GM12878 (cell line): ENCODE measurements at regions not wholly inside any gene's neighbourhood (a gene's known extent, or its start where the extent isn't known, plus 50 kb on each side); places are given as distances from the start of the nearest gene placed in this dataset.

Experiments
- ATAC-seq: fragments of 200-7000 bp; cut with Tn5 transposase; 3 replicates; pipeline ENCODE4 v1.9.1; 2020; ENCODE audit warnings: mild to moderate bottlenecking, moderate library complexity
- BruUV-seq: library from RNA; stranded (reverse); fragments of 400-500 nt; replicated peaks from 2 replicates; lab custom pipeline; 2021; lab: Mats Ljungman, UMichigan
- CTCF ChIA-PET: fragments of 300-600 bp; sonication (Branson Sonifier 250); formaldehyde crosslinking; extraction: SDS; loops from one replicate; lab custom pipeline; 2021; ENCODE audit warnings: inconsistent platforms; lab: Yijun Ruan, JAX
- POLR2A ChIA-PET: fragments of 350-600 bp; formaldehyde crosslinking; extraction: SDS; loops from one replicate; lab custom pipeline; 2021; ENCODE audit warnings: inconsistent platforms; lab: Charles Lee
- RAD21 ChIA-PET: fragments of 300-600 bp; sonication (Branson Sonifier 250); formaldehyde crosslinking; loops from one replicate; lab custom pipeline; 2023; ENCODE audit warnings: antibody characterized with exemption; ENCODE audit not compliant: unreplicated experiment; lab: Charles Lee
- SMC1A ChIA-PET: fragments of 300-600 bp; sonication (Branson Sonifier 250); formaldehyde crosslinking; loops from one replicate; lab custom pipeline; 2023; ENCODE audit not compliant: unreplicated experiment, uncharacterized antibody; lab: Charles Lee
- DNase-seq: peaks from one replicate; pipeline ENCODE4 v3.0.0-alpha.2; 2011; ENCODE audit warnings: low read depth, low spot score
- FAIRE-seq: peaks from 3 replicates; lab custom pipeline; 2011; peaks lifted over from hg19 to GRCh38; lab: Jason Lieb, UNC
- H2AFZ ChIP-seq: 2 replicates; pipeline ENCODE4 v1.6.0; 2011; ENCODE audit warnings: low read depth, low read length, control low read depth; ENCODE audit not compliant: control insufficient read depth
- H3K27ac ChIP-seq: 2 replicates; pipeline ENCODE4 v1.5.1; 2011; ENCODE audit warnings: control low read depth; ENCODE audit not compliant: control insufficient read depth, insufficient read depth
- H3K27me3 ChIP-seq, 2 experiments: replicated peaks in 1 of 2; 2 replicates each; pipeline versions ENCODE4 v1.6.0 to v1.6.1; 2011; ENCODE audit warnings: low read length in 1 of 2; ENCODE audit not compliant: control insufficient read depth in 2 of 2, insufficient read depth in 2 of 2
- H3K36me3 ChIP-seq, 2 experiments: 2 replicates each; pipeline ENCODE4 v1.5.1; 2011; ENCODE audit warnings: low read length in 1 of 2; ENCODE audit not compliant: control insufficient read depth in 2 of 2, insufficient read depth in 2 of 2
- H3K4me1 ChIP-seq: 2 replicates; pipeline ENCODE4 v1.6.1; 2011; ENCODE audit warnings: mild to moderate bottlenecking, low read length, moderate library complexity, mixed read lengths; ENCODE audit not compliant: control insufficient read depth, insufficient read depth
- H3K4me2 ChIP-seq: 2 replicates; pipeline ENCODE4 v1.6.0; 2011; ENCODE audit warnings: control low read depth; ENCODE audit not compliant: control insufficient read depth, insufficient read depth
- H3K4me3 ChIP-seq: fragments of 200-600 bp; sonication (generic); 2 replicates; pipeline ENCODE4 v1.5.1; 2016
- H3K79me2 ChIP-seq: 2 replicates; pipeline ENCODE4 v1.6.0; 2011; ENCODE audit warnings: low read length; ENCODE audit not compliant: control insufficient read depth, insufficient read depth
- H3K9ac ChIP-seq: 2 replicates; pipeline ENCODE4 v1.8.0; 2011; ENCODE audit warnings: low read length, control low read depth, mixed read lengths; ENCODE audit not compliant: control insufficient read depth, insufficient read depth
- H3K9me3 ChIP-seq: replicated peaks from 3 replicates; pipeline ENCODE4 v1.5.1; 2011; ENCODE audit warnings: mild to moderate bottlenecking, low read length; ENCODE audit not compliant: control insufficient read depth, insufficient read depth
- H4K20me1 ChIP-seq: 2 replicates; pipeline ENCODE4 v1.6.0; 2011; ENCODE audit not compliant: control insufficient read depth, insufficient read depth
- BCLAF1 ChIP-seq: fragments of 450-650 bp; IDR thresholded peaks from 2 replicates; pipeline ENCODE4 v1.6.1; 2017; ENCODE audit warnings: antibody characterized with exemption, mild to moderate bottlenecking, moderate library complexity
- CREM ChIP-seq: IDR thresholded peaks from 2 replicates; pipeline ENCODE4 v1.6.1; 2014; ENCODE audit warnings: antibody characterized with exemption, low read depth
- EGR1 ChIP-seq, 2 experiments: IDR thresholded peaks; 1 replicate in 1 of 2; 2 replicates in 1 of 2; pipeline ENCODE4 v1.6.1; 2011 to 2012; ENCODE audit warnings: low read depth in 2 of 2, low read length in 2 of 2, borderline replicate concordance in 1 of 2, mild to moderate bottlenecking in 1 of 2, moderate library complexity in 1 of 2
- ESRRA ChIP-seq: IDR thresholded peaks from 2 replicates; pipeline ENCODE4 v1.6.1; 2012; ENCODE audit warnings: mild to moderate bottlenecking, low read length, improper control_type of control experiment
- FOXM1 ChIP-seq: IDR thresholded peaks from 2 replicates; pipeline ENCODE4 v1.6.1; 2012; ENCODE audit warnings: low read depth, mild to moderate bottlenecking, inconsistent platforms, low read length, moderate library complexity
- HDGF ChIP-seq: fragments of 450-650 bp; IDR thresholded peaks from 2 replicates; pipeline ENCODE4 v1.6.1; 2016; ENCODE audit warnings: antibody characterized with exemption
- LARP7 ChIP-seq: fragments of 450-650 bp; IDR thresholded peaks from 2 replicates; pipeline ENCODE4 v1.6.1; 2017; ENCODE audit warnings: mild to moderate bottlenecking
- NBN ChIP-seq: fragments of 450-650 bp; IDR thresholded peaks from 2 replicates; pipeline ENCODE4 v1.6.1; 2016
- NKRF ChIP-seq: fragments of 450-650 bp; conservative IDR thresholded peaks from 2 replicates; pipeline ENCODE4 v1.6.1; 2017; ENCODE audit warnings: mild to moderate bottlenecking, moderate library complexity
- NRF1 ChIP-seq: conservative IDR thresholded peaks from 2 replicates; pipeline ENCODE4 v1.6.1; 2011; ENCODE audit warnings: mild to moderate bottlenecking, low read depth, low read length, improper control_type of control experiment
- RELB ChIP-seq: fragments of 450-650 bp; IDR thresholded peaks from 2 replicates; pipeline ENCODE4 v1.6.1; 2017; ENCODE audit warnings: low read depth, mild to moderate bottlenecking, moderate library complexity
- RFX5 ChIP-seq: IDR thresholded peaks from 2 replicates; pipeline ENCODE4 v1.6.1; 2011; ENCODE audit warnings: low read depth, low read length, improper control_type of control experiment
- RUNX3 ChIP-seq: IDR thresholded peaks from 2 replicates; pipeline ENCODE4 v1.6.1; 2012; ENCODE audit warnings: low read length, inconsistent platforms
- SUZ12 ChIP-seq: fragments of 200-600 bp; sonication (generic); IDR thresholded peaks from one replicate; pipeline ENCODE4 v1.6.1; 2018; ENCODE audit warnings: antibody characterized with exemption, mild to moderate bottlenecking; ENCODE audit not compliant: unreplicated experiment
- TCF7 ChIP-seq: IDR thresholded peaks from 2 replicates; pipeline ENCODE4 v1.6.1; 2014; ENCODE audit warnings: antibody characterized with exemption, borderline replicate concordance
- USF1 ChIP-seq: IDR thresholded peaks from 2 replicates; pipeline ENCODE4 v1.6.1; 2011; ENCODE audit warnings: borderline replicate concordance, low read depth, mild to moderate bottlenecking, moderate library complexity, mixed read lengths, low read length; ENCODE audit not compliant: insufficient read depth; ENCODE audit errors: extremely low read length
- YBX1 ChIP-seq: fragments of 450-650 bp; IDR thresholded peaks from 2 replicates; pipeline ENCODE4 v1.6.1; 2016; ENCODE audit warnings: antibody characterized with exemption
- ZNF217 ChIP-seq: fragments of 450-650 bp; IDR thresholded peaks from 2 replicates; pipeline ENCODE4 v1.6.1; 2017; ENCODE audit warnings: antibody characterized with exemption, mild to moderate bottlenecking
- WGBS: methylation state at CpG from one replicate; pipeline ENCODE4 v1.1.6; 2016; ENCODE audit warnings: low lambda C conversion rate; ENCODE audit not compliant: insufficient replicate concordance, insufficient coverage; ENCODE audit errors: missing lambda C conversion rate; 5-methylcytosine and 5-hydroxymethylcytosine counted together
- in situ Hi-C: fragments of 300-500 bp; cut with MboI; formaldehyde crosslinking; loops from 9 replicates; pipeline ENCODE4 v1.14.3; 2018; ENCODE audit warnings: mixed read lengths
- intact Hi-C: fragments of 100-400 bp; cut with micrococcal nuclease; formaldehyde crosslinking; loops from one replicate; pipeline ENCODE4 v1.14.2; 2022; ENCODE audit not compliant: unreplicated experiment

- Histone ChIP-seq H4K20me1 (no peaks in the 10 kb centered on the region), H2AFZ (no peak overlapping the region), H3K27ac (no peak overlapping the region), H3K9ac (no peak overlapping the region), H3K79me2 (no peaks in the 10 kb centered on the region), H3K4me2 (no peak overlapping the region), H3K9me3 (no peaks in the 10 kb centered on the region), H3K27me3 (no peaks in the 10 kb centered on the region), H3K4me1 (no peaks in the 10 kb centered on the region), H3K36me3 (no peaks in the 10 kb centered on the region), H3K4me3 (no peak overlapping the region)
- POLR2A ChIA-PET = no interaction called here
- TF ChIP-seq ZNF217 = no peak
- TF ChIP-seq USF1 = no peak
- no peak for TF ChIP-seq NRF1
- no peak for TF ChIP-seq HDGF
- no peak for TF ChIP-seq YBX1
- TF ChIP-seq FOXM1 = no peak
- no peak for TF ChIP-seq TCF7
- no peak for TF ChIP-seq LARP7
- no peak for TF ChIP-seq SUZ12
- no peak for TF ChIP-seq RELB
- no peak for TF ChIP-seq BCLAF1
- TF ChIP-seq RUNX3 = no peak
- no peak for TF ChIP-seq EGR1 (IDR thresholded peaks at IDR 0.05; ENCODE audit: borderline replicate concordance in 1 of 2, low read depth in 2 of 2, low read length in 2 of 2)
- TF ChIP-seq RFX5 = no peak
- TF ChIP-seq NBN = no peak
- TF ChIP-seq ESRRA = no peak
- TF ChIP-seq CREM = no peak
- TF ChIP-seq NKRF = no peak
- intact Hi-C loops = no loop called here
- RAD21 ChIA-PET = no interaction called here
- no peak for DNase-seq
- no TSS peak for BruUV-seq
- FAIRE-seq = no peak
- in situ Hi-C loops = no loop called here
- CTCF ChIA-PET = no interaction called here
- ATAC-seq = no peak
- SMC1A ChIA-PET = no interaction called here
- WGBS = 0% methylated on average over 1 of the region's 1 CpG
Observed at GRCh38 chr18:54736981-54737380, 91.3 kb upstream of the RAB27B start.
